Activated T-cell treated with anti-CD3 and anti-CD28 coated beads for 24 hours (primary cell): ENCODE measurements at regions not wholly inside any gene's neighbourhood (a gene's known extent, or its start where the extent isn't known, plus 50 kb on each side); places are given as distances from the start of the nearest gene placed in this dataset.
"Not testable (repeated sequence)": the region's sequence is repeated elsewhere in the genome, so short reads cannot be mapped to it uniquely, and the experiment has no call there.

Experiments
- DNase-seq: peaks from one replicate; pipeline ENCODE4 v3.0.0-alpha.2; 2020; ENCODE audit warnings: low read depth

DNA sequence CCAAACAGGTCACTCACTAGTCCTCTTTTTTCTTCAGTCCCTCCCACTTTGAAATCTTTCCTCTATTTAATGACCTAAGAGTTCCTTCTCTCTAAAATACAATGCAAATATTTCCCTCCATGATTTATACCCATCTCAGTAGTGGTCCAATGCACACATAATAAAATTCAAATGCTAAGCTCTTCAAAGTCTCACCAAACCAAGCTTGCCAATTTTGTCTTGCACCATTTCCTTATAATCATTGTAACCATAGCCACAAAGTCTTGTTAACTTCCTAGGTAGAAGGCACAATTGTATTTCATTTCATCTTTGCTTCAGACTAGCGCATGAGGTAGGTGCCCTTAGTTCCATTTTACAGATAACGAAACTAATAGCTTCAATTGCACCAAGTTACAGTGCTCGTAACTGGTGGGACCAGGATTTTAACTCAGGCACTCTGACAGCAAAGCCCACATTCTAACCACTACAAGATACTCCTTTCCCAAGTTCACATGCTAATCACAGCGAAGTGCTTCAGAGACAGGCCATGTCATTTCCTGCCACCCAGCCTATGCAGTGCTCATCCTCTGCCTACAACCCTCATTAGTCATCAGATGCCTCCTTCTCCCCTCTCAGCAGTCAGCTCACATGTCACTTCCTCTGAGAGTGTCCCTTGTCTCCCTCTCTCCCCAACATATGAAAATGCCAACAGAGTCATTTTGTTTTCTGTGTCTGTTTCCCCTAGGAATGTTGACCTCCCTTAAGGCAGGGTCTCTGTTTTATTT is 66.9 kb upstream of the PPARGC1A start:
- DNase-seq = no peak

GRCh38 chr4:23952258-23952657 is 62.4 kb upstream of the PPARGC1A start:
- DNase-seq = no peak

DNA sequence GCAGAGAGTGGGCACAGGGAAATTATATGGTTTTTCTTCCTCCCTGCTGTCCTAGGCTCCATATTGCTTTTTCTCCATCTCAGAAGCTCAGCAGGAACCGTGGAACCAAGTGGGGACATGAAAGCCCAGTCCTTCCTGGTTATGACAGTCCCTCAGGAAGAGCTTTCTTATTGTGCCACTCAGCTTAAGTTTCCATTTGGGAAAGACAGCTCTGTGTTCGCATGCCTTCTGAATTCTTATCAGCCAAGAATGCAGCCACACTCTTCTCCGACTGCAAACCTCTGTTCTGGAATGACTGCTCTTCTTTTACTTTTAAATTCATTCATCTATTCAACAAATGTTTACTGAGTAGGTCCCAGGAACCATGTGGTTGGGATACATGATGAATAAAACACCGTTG is 58.0 kb upstream of the PPARGC1A start:
- no peak for DNase-seq

DNA sequence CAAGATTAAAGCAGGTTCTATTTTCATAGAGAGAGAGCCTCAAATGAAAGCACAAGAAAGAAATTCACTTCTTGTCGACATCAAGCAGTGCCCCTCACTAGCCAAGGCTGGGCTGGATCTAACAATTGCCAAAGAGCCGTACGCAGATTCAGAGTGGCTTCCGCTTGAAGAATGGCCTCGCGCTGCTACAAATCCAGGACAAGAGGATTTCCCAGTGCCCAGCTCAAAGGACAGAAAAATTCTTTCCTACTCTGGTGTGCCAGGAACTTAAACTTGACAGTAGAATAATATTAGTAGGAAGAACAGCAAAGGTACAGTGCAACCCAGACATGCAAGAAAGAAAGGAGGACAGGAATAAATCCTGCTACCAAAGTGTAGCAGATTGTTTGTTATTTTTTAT is 56.5 kb upstream of the PPARGC1A start:
- DNase-seq = no peak

GRCh38 chr4:23945451-23946017 is 55.7 kb upstream of the PPARGC1A start:
- no peak for DNase-seq

DNA sequence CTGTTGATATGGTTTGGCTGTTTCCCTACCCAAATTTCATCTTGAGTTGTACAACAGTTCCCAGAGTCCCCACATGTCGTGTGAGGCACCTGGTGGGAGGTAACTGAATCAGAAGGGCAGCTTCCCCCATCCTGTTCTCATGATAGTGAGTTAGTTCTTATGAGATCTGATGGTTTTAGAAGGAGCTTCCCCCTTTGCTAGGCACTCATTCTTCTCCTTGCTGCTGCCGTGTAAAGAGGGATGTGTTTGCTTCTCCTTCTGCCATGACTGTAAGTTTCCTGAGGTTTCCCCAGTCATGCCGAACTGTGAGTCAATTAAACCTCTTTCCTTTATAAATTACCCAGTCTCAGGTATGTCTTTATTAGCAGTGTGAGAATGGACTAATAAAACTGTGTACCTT is 54.7 kb upstream of the PPARGC1A start:
- not testable (repeated sequence) for DNase-seq

- no peak for DNase-seq
These were observed 53.6 kb upstream of the PPARGC1A start for GRCh38 chr4:23943478-23943877.

- no peak for DNase-seq
These were observed 52.6 kb upstream of the PPARGC1A start for GRCh38 chr4:23942471-23942870.
